GM12875 (cell line): ENCODE measurements at regions not wholly inside any gene's neighbourhood (a gene's known extent, or its start where the extent isn't known, plus 50 kb on each side); places are given as distances from the start of the nearest gene placed in this dataset.

Source experiments
- H3K4me3 ChIP-seq: one replicate; pipeline ENCODE4 v1.5.1; 2011; ENCODE audit warnings: low read depth, low read length, control low read depth
- CTCF ChIP-seq: IDR thresholded peaks from 2 replicates; pipeline ENCODE4 v1.5.1; 2011; ENCODE audit warnings: low read depth, mild to moderate bottlenecking, control low read depth, inconsistent platforms, low read length, moderate library complexity, borderline replicate concordance; ENCODE audit not compliant: insufficient read depth

- no peak overlapping the region for H3K4me3 ChIP-seq
- no peak for TF ChIP-seq CTCF
These were observed 152.4 kb upstream of the TSHZ3 start for GRCh38 chr19:31501427-31502195.

GRCh38 chr19:31502536-31503170 lies 153.4 kb upstream of the TSHZ3 start:
- H3K4me3 ChIP-seq, result no peak overlapping the region

GRCh38 chr19:31503211-31503610 lies 154.0 kb upstream of the TSHZ3 start:
- TF ChIP-seq CTCF, result no peak
- H3K4me3 ChIP-seq, result no peak overlapping the region

More at GRCh38 chr19:31502536-31503170, 153.4 kb upstream of the TSHZ3 start:
- no peak for TF ChIP-seq CTCF

- H3K4me3 ChIP-seq, result no peak overlapping the region
- TF ChIP-seq CTCF, result no peak
These were observed 155.0 kb upstream of the TSHZ3 start for GRCh38 chr19:31504221-31504620.

- H3K4me3 ChIP-seq, result no peak overlapping the region
- no peak for TF ChIP-seq CTCF
These were observed 156.3 kb upstream of the TSHZ3 start for GRCh38 chr19:31505596-31505910.

- TF ChIP-seq CTCF, result no peak
- H3K4me3 ChIP-seq, result no peak overlapping the region
These were observed 156.9 kb upstream of the TSHZ3 start for GRCh38 chr19:31506102-31506501.

- no peak for TF ChIP-seq CTCF
- no peak overlapping the region for H3K4me3 ChIP-seq
These were observed 161.4 kb upstream of the TSHZ3 start for GRCh38 chr19:31510635-31511034.
